Activated B cell treated with CpG ODN at 0.5 μM for 24 hours (primary cell): ENCODE measurements at regions not wholly inside any gene's neighbourhood (a gene's known extent, or its start where the extent isn't known, plus 50 kb on each side); places are given as distances from the start of the nearest gene placed in this dataset.

Experiments
- ATAC-seq: fragments of 200-7000 bp; cut with Tn5 transposase; one replicate; pipeline ENCODE4 v1.10.0; 2021; ENCODE audit warnings: low read depth, mild to moderate bottlenecking, moderate library complexity
- CTCF ChIA-PET: fragments of 350-600 bp; sonication (Branson Sonifier 250); formaldehyde crosslinking; loops from one replicate; lab custom pipeline; 2021; ENCODE audit warnings: antibody characterized with exemption; lab: Charles Lee
- POLR2A ChIA-PET: fragments of 350-600 bp; sonication (Branson Sonifier 250); formaldehyde crosslinking; loops from one replicate; lab custom pipeline; 2021; ENCODE audit warnings: antibody characterized with exemption; lab: Charles Lee
- DNase-seq: peaks from one replicate; pipeline ENCODE4 v3.0.0; 2022
- H3K27ac Mint-ChIP-seq: one replicate; pipeline ENCODE4 v1.8.0; 2020; ENCODE audit warnings: mixed read lengths
- H3K27me3 Mint-ChIP-seq: one replicate; pipeline ENCODE4 v1.8.0; 2021; ENCODE audit warnings: mixed read lengths
- H3K36me3 Mint-ChIP-seq: one replicate; pipeline ENCODE4 v1.8.0; 2021; ENCODE audit warnings: low read depth, mixed read lengths
- H3K4me1 Mint-ChIP-seq: one replicate; pipeline ENCODE4 v1.8.0; 2021; ENCODE audit warnings: mixed read lengths
- H3K4me3 Mint-ChIP-seq: one replicate; pipeline ENCODE4 v1.8.0; 2020; ENCODE audit warnings: mild to moderate bottlenecking, mixed read lengths
- H3K9me3 Mint-ChIP-seq: one replicate; pipeline ENCODE4 v1.8.0; 2020; ENCODE audit warnings: mixed read lengths
- intact Hi-C: fragments of 100-400 bp; cut with micrococcal nuclease; formaldehyde crosslinking; loops from one replicate; pipeline ENCODE4 v1.15.1; 2024
- TF ChIP-seq, protein P1 (sequence below): fragments of 200-600 bp; IDR thresholded peaks from one replicate; pipeline ENCODE4 v1.8.0; 2022; ENCODE audit warnings: antibody characterized with exemption, mild to moderate bottlenecking

- POLR2A ChIA-PET, result no interaction called here
- H3K9me3 Mint-ChIP-seq, result no peaks in the 10 kb centered on the region
- ATAC-seq, result no peak
Measured at GRCh38 chr1:88371436-88372023, 312.5 kb upstream of the PKN2 start.

GRCh38 chr1:88375977-88376376 is 308.1 kb upstream of the PKN2 start:
- H3K27ac Mint-ChIP-seq, result no peak overlapping the region

More at GRCh38 chr1:88371436-88372023, 312.5 kb upstream of the PKN2 start:
- CTCF ChIA-PET, result no interaction called here
- TF ChIP-seq, protein P1, sequence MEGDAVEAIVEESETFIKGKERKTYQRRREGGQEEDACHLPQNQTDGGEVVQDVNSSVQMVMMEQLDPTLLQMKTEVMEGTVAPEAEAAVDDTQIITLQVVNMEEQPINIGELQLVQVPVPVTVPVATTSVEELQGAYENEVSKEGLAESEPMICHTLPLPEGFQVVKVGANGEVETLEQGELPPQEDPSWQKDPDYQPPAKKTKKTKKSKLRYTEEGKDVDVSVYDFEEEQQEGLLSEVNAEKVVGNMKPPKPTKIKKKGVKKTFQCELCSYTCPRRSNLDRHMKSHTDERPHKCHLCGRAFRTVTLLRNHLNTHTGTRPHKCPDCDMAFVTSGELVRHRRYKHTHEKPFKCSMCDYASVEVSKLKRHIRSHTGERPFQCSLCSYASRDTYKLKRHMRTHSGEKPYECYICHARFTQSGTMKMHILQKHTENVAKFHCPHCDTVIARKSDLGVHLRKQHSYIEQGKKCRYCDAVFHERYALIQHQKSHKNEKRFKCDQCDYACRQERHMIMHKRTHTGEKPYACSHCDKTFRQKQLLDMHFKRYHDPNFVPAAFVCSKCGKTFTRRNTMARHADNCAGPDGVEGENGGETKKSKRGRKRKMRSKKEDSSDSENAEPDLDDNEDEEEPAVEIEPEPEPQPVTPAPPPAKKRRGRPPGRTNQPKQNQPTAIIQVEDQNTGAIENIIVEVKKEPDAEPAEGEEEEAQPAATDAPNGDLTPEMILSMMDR, result no peak
- intact Hi-C loops, result no loop called here
- DNase-seq, result no peak
- Mint-ChIP-seq H3K36me3 (no peaks in the 10 kb centered on the region), H3K4me3 (no peak overlapping the region), H3K4me1 (no peaks in the 10 kb centered on the region), H3K27me3 (peaks cover 8% of the 10 kb centered on the region), H3K27ac (no peak overlapping the region)

GRCh38 chr1:88376421-88376820 is 307.7 kb upstream of the PKN2 start:
- ATAC-seq (no peak), DNase-seq (no peak)
- Mint-ChIP-seq H3K9me3 (no peaks in the 10 kb centered on the region), H3K27ac (no peak overlapping the region), H3K4me1 (no peaks in the 10 kb centered on the region), H3K27me3 (peaks cover 7% of the 10 kb centered on the region), H3K36me3 (no peaks in the 10 kb centered on the region), H3K4me3 (no peak overlapping the region)
- CTCF ChIA-PET, result no interaction called here
- intact Hi-C loops, result no loop called here
- TF ChIP-seq, protein P1, result no peak
- POLR2A ChIA-PET, result no interaction called here

More at GRCh38 chr1:88375977-88376376, 308.1 kb upstream of the PKN2 start:
- TF ChIP-seq, protein P1, result no peak
- DNase-seq (no peak), ATAC-seq (no peak)
- H3K27me3 Mint-ChIP-seq, result peaks cover 7% of the 10 kb centered on the region
- H3K36me3 Mint-ChIP-seq, result no peaks in the 10 kb centered on the region
- ChIA-PET POLR2A (no interaction called here), CTCF (no interaction called here)
- intact Hi-C loops, result no loop called here
- H3K4me3 Mint-ChIP-seq, result no peak overlapping the region
- H3K4me1 Mint-ChIP-seq, result no peaks in the 10 kb centered on the region
- no peaks in the 10 kb centered on the region for H3K9me3 Mint-ChIP-seq

- no peak overlapping the region for H3K4me3 Mint-ChIP-seq
- no peak overlapping the region for H3K27ac Mint-ChIP-seq
- no peak for ATAC-seq
- H3K4me1 Mint-ChIP-seq, result no peaks in the 10 kb centered on the region
- TF ChIP-seq, protein P1, result no peak
- H3K36me3 Mint-ChIP-seq, result no peaks in the 10 kb centered on the region
- POLR2A ChIA-PET, result no interaction called here
- peaks cover 7% of the 10 kb centered on the region for H3K27me3 Mint-ChIP-seq
- CTCF ChIA-PET, result no interaction called here
- no peaks in the 10 kb centered on the region for H3K9me3 Mint-ChIP-seq
- DNase-seq, result no peak
- intact Hi-C loops, result no loop called here
Measured at GRCh38 chr1:88378560-88378959, 305.5 kb upstream of the PKN2 start.

- Mint-ChIP-seq H3K4me3 (no peak overlapping the region), H3K27me3 (no peaks in the 10 kb centered on the region), H3K4me1 (no peaks in the 10 kb centered on the region), H3K9me3 (no peaks in the 10 kb centered on the region), H3K36me3 (no peaks in the 10 kb centered on the region), H3K27ac (no peak overlapping the region)
- POLR2A ChIA-PET, result no interaction called here
- CTCF ChIA-PET, result no interaction called here
- DNase-seq, result no peak
- TF ChIP-seq, protein P1, result no peak
- ATAC-seq, result no peak
- intact Hi-C loops, result no loop called here
Measured at GRCh38 chr1:88394958-88395357, 289.1 kb upstream of the PKN2 start.
